ENCODE measurements at regions not wholly inside any gene's neighbourhood (a gene's known extent, or its start where the extent isn't known, plus 50 kb on each side); places are given as distances from the start of the nearest gene placed in this dataset.

DNA sequence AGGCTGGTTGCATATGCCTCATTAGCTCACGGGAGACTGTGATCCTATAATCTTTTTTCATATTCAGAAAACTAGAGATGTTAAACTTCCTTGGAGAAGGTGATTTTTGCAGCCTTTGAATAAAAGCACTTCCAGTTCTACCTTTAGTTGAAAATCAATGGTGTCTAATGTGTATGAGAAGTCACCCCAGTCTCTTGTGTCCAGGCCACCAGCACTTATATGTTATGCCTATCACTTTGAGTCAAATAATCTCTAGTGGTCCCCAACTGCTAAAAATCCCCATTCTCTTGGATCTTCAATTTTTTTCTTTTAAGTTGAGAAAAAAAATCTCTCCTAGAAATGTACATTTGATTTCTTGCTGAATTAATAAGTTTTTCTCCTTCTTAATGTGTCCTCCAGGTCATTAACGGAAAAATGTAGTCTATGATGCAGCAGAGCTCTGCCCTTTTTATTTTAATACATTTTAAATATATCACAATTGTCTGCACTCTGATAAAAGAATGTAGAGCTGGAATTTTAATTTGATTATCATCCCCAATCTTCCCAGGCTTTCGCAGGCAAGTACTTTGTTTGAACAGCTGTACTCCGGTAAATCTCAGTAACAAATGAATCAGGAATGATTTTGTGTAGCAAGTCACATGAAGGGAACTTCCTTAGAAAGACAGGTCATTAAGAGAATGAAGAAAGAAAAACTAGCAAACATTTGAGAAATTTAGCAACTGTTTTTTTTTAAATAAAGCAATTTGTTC is 147.0 kb downstream of the SOX4 start:
- 29% methylated on average over 4 of the region's 4 CpGs for WGBS (ENCODE audit: low lambda C conversion rate)
- Histone ChIP-seq H3F3A (replicated peaks; ENCODE audit: insufficient read depth) (peaks cover 21% of the 10 kb centered on the region), H3K79me2 (ENCODE audit: insufficient read depth) (peaks cover 72% of the 10 kb centered on the region), H3K27ac (ENCODE audit: low read depth in 2 of 2, low read length in 1 of 2) (peak overlapping the region; percentile 85 to 97), H2AFZ (ENCODE audit: low read depth) (peak overlapping the region; percentile 26; the same call in 1 of the 2 replicates), H4K20me1 (ENCODE audit: insufficient read depth) (no peaks in the 10 kb centered on the region; the same call in 1 of the 2 replicates), H3K9me3 (no peaks in the 10 kb centered on the region), H3K27me3 (ENCODE audit: insufficient read depth) (no peaks in the 10 kb centered on the region), H3K9me2 (no peaks in the 10 kb centered on the region), H3K36me3 (replicated peaks in 1 of 2; ENCODE audit: control insufficient read depth in 1 of 2, insufficient read depth in 2 of 2, low read length in 1 of 2) (no peaks in the 10 kb centered on the region), H3K9ac (peak overlapping the region; percentile 69; the same call in 1 of the 2 replicates), H3K4me2 (peak overlapping the region; percentile 76), H3K4me3 (ENCODE audit: low read depth in 2 of 2, low read length in 1 of 2) (peak overlapping the region; percentile 33 to 58; a peak in 3 of 4 replicates), H3K4me1 (ENCODE audit: control insufficient read depth in 1 of 2, insufficient read depth in 2 of 2, low read depth in 1 of 2, low read length in 1 of 2) (peaks cover 32 to 38% of the 10 kb centered on the region in 2 experiments)
- ChIA-PET POLR2A (interaction anchor here (1.0 to 3.2 kb wide), 2 partner anchors 147 to 231 kb away, joined by 3 to 9 read pairs; partner anchors contain the start of gene SOX4), CTCF (interaction anchor here (0.6 to 1.2 kb wide), 5 partner anchors 8 to 409 kb away, joined by 3 to 5 read pairs (median 3); partner anchors contain the start of gene SOX4)
- no peak for DNase-seq
- TF ChIP-seq, protein P1, sequence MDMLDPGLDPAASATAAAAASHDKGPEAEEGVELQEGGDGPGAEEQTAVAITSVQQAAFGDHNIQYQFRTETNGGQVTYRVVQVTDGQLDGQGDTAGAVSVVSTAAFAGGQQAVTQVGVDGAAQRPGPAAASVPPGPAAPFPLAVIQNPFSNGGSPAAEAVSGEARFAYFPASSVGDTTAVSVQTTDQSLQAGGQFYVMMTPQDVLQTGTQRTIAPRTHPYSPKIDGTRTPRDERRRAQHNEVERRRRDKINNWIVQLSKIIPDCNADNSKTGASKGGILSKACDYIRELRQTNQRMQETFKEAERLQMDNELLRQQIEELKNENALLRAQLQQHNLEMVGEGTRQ (IDR thresholded peaks at IDR 0.05; ENCODE audit: borderline replicate concordance, low read depth, low read length) = no peak
- TF ChIP-seq ELF1 (IDR thresholded peaks at IDR 0.05) = no peak
- TF ChIP-seq RCOR1 (IDR thresholded peaks at IDR 0.05; ENCODE audit: low read length) = peak; percentile 41
- TF ChIP-seq YY1 (IDR thresholded peaks at IDR 0.05; ENCODE audit: low read depth) = no peak
- peak; percentile 91 for TF ChIP-seq TCF12 (IDR thresholded peaks at IDR 0.05)
- no peak for TF ChIP-seq FOXJ3 (CRISPR knock-in tag; IDR thresholded peaks at IDR 0.05)
- no peak; the same call in 1 of the 2 replicates for TF ChIP-seq RAD21 (IDR thresholded peaks at IDR 0.05; ENCODE audit: low read length)
- 0 out of 2 replicates have a peak, but pooled peaks have one; percentile 22 for TF ChIP-seq FOXM1 (IDR thresholded peaks at IDR 0.05; ENCODE audit: low read depth)
- TF ChIP-seq RFX5 (IDR thresholded peaks at IDR 0.05; ENCODE audit: low read length) = no peak
- 0 out of 2 replicates have a peak, but pooled peaks have one; percentile 16 for TF ChIP-seq FOSL2 (IDR thresholded peaks at IDR 0.05; ENCODE audit: borderline replicate concordance, low read depth)
- TF ChIP-seq GATA2 (CRISPR knock-in tag; IDR thresholded peaks at IDR 0.05) = no peak
- TF ChIP-seq SMC3 (IDR thresholded peaks at IDR 0.05; ENCODE audit: low read depth, low read length) = no peak
- TF ChIP-seq NRF1 (IDR thresholded peaks at IDR 0.05; ENCODE audit: low read depth, low read length) = no peak
- peak; percentile 29; the same call in 1 of the 2 replicates for TF ChIP-seq POLR2AphosphoS5 (IDR thresholded peaks at IDR 0.05; ENCODE audit: low read depth, low read length)
- TF ChIP-seq, protein P2, sequence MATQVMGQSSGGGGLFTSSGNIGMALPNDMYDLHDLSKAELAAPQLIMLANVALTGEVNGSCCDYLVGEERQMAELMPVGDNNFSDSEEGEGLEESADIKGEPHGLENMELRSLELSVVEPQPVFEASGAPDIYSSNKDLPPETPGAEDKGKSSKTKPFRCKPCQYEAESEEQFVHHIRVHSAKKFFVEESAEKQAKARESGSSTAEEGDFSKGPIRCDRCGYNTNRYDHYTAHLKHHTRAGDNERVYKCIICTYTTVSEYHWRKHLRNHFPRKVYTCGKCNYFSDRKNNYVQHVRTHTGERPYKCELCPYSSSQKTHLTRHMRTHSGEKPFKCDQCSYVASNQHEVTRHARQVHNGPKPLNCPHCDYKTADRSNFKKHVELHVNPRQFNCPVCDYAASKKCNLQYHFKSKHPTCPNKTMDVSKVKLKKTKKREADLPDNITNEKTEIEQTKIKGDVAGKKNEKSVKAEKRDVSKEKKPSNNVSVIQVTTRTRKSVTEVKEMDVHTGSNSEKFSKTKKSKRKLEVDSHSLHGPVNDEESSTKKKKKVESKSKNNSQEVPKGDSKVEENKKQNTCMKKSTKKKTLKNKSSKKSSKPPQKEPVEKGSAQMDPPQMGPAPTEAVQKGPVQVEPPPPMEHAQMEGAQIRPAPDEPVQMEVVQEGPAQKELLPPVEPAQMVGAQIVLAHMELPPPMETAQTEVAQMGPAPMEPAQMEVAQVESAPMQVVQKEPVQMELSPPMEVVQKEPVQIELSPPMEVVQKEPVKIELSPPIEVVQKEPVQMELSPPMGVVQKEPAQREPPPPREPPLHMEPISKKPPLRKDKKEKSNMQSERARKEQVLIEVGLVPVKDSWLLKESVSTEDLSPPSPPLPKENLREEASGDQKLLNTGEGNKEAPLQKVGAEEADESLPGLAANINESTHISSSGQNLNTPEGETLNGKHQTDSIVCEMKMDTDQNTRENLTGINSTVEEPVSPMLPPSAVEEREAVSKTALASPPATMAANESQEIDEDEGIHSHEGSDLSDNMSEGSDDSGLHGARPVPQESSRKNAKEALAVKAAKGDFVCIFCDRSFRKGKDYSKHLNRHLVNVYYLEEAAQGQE (IDR thresholded peaks at IDR 0.05; ENCODE audit: low read depth, low read length) = no peak
- TF ChIP-seq, protein P3, sequence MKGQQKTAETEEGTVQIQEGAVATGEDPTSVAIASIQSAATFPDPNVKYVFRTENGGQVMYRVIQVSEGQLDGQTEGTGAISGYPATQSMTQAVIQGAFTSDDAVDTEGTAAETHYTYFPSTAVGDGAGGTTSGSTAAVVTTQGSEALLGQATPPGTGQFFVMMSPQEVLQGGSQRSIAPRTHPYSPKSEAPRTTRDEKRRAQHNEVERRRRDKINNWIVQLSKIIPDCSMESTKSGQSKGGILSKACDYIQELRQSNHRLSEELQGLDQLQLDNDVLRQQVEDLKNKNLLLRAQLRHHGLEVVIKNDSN (IDR thresholded peaks at IDR 0.05; ENCODE audit: borderline replicate concordance, low read depth) = peak; percentile 50; the same call in 1 of the 2 replicates
- TF ChIP-seq, protein P4, sequence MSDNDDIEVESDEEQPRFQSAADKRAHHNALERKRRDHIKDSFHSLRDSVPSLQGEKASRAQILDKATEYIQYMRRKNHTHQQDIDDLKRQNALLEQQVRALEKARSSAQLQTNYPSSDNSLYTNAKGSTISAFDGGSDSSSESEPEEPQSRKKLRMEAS (IDR thresholded peaks at IDR 0.05; ENCODE audit: low read depth) = no peak
- TF ChIP-seq, protein P5, sequence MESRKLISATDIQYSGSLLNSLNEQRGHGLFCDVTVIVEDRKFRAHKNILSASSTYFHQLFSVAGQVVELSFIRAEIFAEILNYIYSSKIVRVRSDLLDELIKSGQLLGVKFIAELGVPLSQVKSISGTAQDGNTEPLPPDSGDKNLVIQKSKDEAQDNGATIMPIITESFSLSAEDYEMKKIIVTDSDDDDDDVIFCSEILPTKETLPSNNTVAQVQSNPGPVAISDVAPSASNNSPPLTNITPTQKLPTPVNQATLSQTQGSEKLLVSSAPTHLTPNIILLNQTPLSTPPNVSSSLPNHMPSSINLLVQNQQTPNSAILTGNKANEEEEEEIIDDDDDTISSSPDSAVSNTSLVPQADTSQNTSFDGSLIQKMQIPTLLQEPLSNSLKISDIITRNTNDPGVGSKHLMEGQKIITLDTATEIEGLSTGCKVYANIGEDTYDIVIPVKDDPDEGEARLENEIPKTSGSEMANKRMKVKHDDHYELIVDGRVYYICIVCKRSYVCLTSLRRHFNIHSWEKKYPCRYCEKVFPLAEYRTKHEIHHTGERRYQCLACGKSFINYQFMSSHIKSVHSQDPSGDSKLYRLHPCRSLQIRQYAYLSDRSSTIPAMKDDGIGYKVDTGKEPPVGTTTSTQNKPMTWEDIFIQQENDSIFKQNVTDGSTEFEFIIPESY (IDR thresholded peaks at IDR 0.05; ENCODE audit: borderline replicate concordance, low read depth) = no peak
- TF ChIP-seq, protein P6, sequence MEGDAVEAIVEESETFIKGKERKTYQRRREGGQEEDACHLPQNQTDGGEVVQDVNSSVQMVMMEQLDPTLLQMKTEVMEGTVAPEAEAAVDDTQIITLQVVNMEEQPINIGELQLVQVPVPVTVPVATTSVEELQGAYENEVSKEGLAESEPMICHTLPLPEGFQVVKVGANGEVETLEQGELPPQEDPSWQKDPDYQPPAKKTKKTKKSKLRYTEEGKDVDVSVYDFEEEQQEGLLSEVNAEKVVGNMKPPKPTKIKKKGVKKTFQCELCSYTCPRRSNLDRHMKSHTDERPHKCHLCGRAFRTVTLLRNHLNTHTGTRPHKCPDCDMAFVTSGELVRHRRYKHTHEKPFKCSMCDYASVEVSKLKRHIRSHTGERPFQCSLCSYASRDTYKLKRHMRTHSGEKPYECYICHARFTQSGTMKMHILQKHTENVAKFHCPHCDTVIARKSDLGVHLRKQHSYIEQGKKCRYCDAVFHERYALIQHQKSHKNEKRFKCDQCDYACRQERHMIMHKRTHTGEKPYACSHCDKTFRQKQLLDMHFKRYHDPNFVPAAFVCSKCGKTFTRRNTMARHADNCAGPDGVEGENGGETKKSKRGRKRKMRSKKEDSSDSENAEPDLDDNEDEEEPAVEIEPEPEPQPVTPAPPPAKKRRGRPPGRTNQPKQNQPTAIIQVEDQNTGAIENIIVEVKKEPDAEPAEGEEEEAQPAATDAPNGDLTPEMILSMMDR (IDR thresholded peaks at IDR 0.05) = no peak
- 0 out of 2 replicates have a peak, but pooled peaks have one; percentile 14 for TF ChIP-seq NFIC (IDR thresholded peaks at IDR 0.05; ENCODE audit: borderline replicate concordance)
- TF ChIP-seq, protein P7, sequence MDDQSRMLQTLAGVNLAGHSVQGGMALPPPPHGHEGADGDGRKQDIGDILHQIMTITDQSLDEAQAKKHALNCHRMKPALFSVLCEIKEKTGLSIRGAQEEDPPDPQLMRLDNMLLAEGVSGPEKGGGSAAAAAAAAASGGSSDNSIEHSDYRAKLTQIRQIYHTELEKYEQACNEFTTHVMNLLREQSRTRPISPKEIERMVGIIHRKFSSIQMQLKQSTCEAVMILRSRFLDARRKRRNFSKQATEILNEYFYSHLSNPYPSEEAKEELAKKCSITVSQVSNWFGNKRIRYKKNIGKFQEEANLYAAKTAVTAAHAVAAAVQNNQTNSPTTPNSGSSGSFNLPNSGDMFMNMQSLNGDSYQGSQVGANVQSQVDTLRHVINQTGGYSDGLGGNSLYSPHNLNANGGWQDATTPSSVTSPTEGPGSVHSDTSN (IDR thresholded peaks at IDR 0.05) = peak; percentile 45
- TF ChIP-seq CHD2 (IDR thresholded peaks at IDR 0.05; ENCODE audit: low read length, partially characterized antibody) = no peak
